Mammary epithelial cell (primary cell): ENCODE measurements at regions not wholly inside any gene's neighbourhood (a gene's known extent, or its start where the extent isn't known, plus 50 kb on each side); places are given as distances from the start of the nearest gene placed in this dataset.

ENCODE experiments used
- EZH2 ChIP-seq: IDR thresholded peaks from 2 replicates; pipeline ENCODE4 v1.6.1; 2012; ENCODE audit warnings: low read length, inconsistent platforms, borderline replicate concordance
- TF ChIP-seq, protein P1 (sequence below), 2 donors: IDR thresholded peaks in 1 of 2; conservative IDR thresholded peaks in 1 of 2; 2 replicates each; pipeline ENCODE4 v1.5.1; 2011 to 2012; ENCODE audit warnings: inconsistent platforms in 2 of 2, low read length in 2 of 2, mild to moderate bottlenecking in 2 of 2, control low read depth in 1 of 2, low read depth in 1 of 2; ENCODE audit not compliant: insufficient read depth in 1 of 2; ENCODE audit errors: extremely low read depth in 1 of 2

DNA sequence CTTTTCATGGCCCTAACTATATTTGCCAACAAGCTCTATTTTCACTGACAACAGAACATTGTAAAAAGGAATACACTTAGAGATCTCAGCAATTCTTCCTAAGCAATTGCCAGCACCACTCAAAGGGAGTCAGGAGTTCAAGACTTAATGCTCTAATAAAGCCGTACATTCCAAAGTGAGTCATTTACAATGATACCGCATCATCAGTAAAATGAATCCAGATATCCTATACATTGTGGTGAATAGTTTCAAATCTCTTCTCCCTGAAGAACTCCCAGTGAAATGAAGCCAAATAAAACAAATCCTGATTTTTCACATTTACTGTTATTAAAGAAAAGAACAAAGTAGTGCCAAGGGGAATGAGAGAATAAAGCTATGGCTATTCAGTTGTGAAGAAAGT is 2898.7 kb upstream of the PCDH20 start:
- TF ChIP-seq, protein P1, sequence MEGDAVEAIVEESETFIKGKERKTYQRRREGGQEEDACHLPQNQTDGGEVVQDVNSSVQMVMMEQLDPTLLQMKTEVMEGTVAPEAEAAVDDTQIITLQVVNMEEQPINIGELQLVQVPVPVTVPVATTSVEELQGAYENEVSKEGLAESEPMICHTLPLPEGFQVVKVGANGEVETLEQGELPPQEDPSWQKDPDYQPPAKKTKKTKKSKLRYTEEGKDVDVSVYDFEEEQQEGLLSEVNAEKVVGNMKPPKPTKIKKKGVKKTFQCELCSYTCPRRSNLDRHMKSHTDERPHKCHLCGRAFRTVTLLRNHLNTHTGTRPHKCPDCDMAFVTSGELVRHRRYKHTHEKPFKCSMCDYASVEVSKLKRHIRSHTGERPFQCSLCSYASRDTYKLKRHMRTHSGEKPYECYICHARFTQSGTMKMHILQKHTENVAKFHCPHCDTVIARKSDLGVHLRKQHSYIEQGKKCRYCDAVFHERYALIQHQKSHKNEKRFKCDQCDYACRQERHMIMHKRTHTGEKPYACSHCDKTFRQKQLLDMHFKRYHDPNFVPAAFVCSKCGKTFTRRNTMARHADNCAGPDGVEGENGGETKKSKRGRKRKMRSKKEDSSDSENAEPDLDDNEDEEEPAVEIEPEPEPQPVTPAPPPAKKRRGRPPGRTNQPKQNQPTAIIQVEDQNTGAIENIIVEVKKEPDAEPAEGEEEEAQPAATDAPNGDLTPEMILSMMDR (conservative IDR thresholded peaks at IDR 0.05 in 1 of 2, IDR thresholded peaks at IDR 0.05 in 1 of 2; ENCODE audit: extremely low read depth in 1 of 2, insufficient read depth in 1 of 2, low read depth in 1 of 2, low read length in 2 of 2): no peak
- no peak for TF ChIP-seq EZH2
